ENCODE measurements at regions not wholly inside any gene's neighbourhood (a gene's known extent, or its start where the extent isn't known, plus 50 kb on each side); places are given as distances from the start of the nearest gene placed in this dataset.

- Histone ChIP-seq H3K4me1 (ENCODE audit: control insufficient read depth in 2 of 2, insufficient read depth in 2 of 2, low read length in 2 of 2) (no peaks in the 10 kb centered on the region), H4K20me1 (ENCODE audit: control insufficient read depth, insufficient read depth, low read length, poor library complexity, severe bottlenecking) (no peaks in the 10 kb centered on the region), H3K27me3 (replicated peaks in 1 of 4; ENCODE audit: control extremely low read depth in 1 of 4, control insufficient read depth in 3 of 4, insufficient read depth in 4 of 4, low read length in 3 of 4) (no peaks in the 10 kb centered on the region), H3K4me2 (replicated peaks; ENCODE audit: low read depth, low read length, poor library complexity, severe bottlenecking) (no peak overlapping the region), H3K36me3 (replicated peaks in 1 of 2; ENCODE audit: control extremely low read depth in 1 of 2, control insufficient read depth in 1 of 2, extremely low read depth in 1 of 2, insufficient read depth in 2 of 2, low read length in 1 of 2) (no peaks in the 10 kb centered on the region), H2AFZ (ENCODE audit: insufficient read depth, low read depth, low read length, poor library complexity, severe bottlenecking) (no peak overlapping the region), H3K4me3 (ENCODE audit: control extremely low read depth in 1 of 5, extremely low read depth in 1 of 5, insufficient read depth in 1 of 5, low read depth in 2 of 5, low read length in 4 of 5) (no peak overlapping the region), H3K27ac (ENCODE audit: low read length in 2 of 2) (no peak overlapping the region), H3K9me3 (ENCODE audit: control extremely low read depth in 1 of 3, control insufficient read depth in 2 of 3, insufficient read depth in 1 of 3, low read length in 2 of 3) (peaks cover 0 to 14% (median 0%) of the 10 kb centered on the region in 3 donors), H3K9ac (ENCODE audit: low read length) (no peak overlapping the region), H3K79me2 (ENCODE audit: control insufficient read depth, insufficient read depth, low read length) (no peaks in the 10 kb centered on the region)
- TF ChIP-seq CTCF (IDR thresholded peaks at IDR 0.05) (no peak), EZH2 (IDR thresholded peaks at IDR 0.05; ENCODE audit: borderline replicate concordance, insufficient read depth, low read depth, low read length, poor library complexity, severe bottlenecking) (no peak)
- ChIA-PET CTCF (no interaction called here), POLR2A (no interaction called here)
- H3K4me3 Mint-ChIP-seq, result no peak overlapping the region
- ATAC-seq (ENCODE audit: low read depth), result no peak
- 80% methylated on average over 1 of the region's 3 CpGs for whole genome bisulfite sequencing (ENCODE audit: insufficient coverage)
- H3K27me3 Mint-ChIP-seq, result no peaks in the 10 kb centered on the region
- H3K4me1 Mint-ChIP-seq, result no peaks in the 10 kb centered on the region
- H3K9me3 Mint-ChIP-seq (ENCODE audit: insufficient read depth), result no peaks in the 10 kb centered on the region
- DNase-seq, result no peak
- H3K27ac Mint-ChIP-seq, result no peak overlapping the region
- intact Hi-C loops (cut with micrococcal nuclease), result no loop called here
Measured at GRCh38 chr3:152156880-152157279, 111.8 kb upstream of the MBNL1 start.

DNA sequence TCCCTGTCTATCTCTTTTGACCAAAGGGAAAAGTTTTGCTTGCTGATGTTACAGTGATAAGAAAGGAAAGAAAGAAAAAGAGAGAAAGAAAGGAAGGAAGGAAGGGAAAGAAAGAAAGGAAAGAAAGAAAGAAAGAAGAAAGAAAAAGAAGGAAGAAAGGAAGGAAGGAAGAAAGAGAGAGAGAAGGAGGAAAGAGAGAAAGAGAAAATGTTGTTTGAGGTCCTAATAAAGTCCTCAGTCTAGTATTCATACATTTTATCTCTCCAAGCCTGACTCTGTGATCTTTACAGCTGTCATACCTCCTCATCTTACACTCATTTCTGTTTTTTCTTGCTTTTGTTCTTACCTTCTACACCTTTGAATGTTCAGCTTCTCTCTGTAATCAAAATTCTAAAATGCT lies 111.4 kb upstream of the MBNL1 start:
- H3K27me3 ChIP-seq (replicated peaks in 1 of 4; ENCODE audit: control extremely low read depth in 1 of 4, control insufficient read depth in 3 of 4, insufficient read depth in 4 of 4, low read length in 3 of 4), result no peaks in the 10 kb centered on the region
- H3K79me2 ChIP-seq (ENCODE audit: control insufficient read depth, insufficient read depth, low read length), result no peaks in the 10 kb centered on the region
- no peak for DNase-seq
- Mint-ChIP-seq H3K27ac (no peak overlapping the region), H3K27me3 (no peaks in the 10 kb centered on the region), H3K4me3 (no peak overlapping the region), H3K4me1 (no peaks in the 10 kb centered on the region), H3K9me3 (ENCODE audit: insufficient read depth) (no peaks in the 10 kb centered on the region)
- H4K20me1 ChIP-seq (ENCODE audit: control insufficient read depth, insufficient read depth, low read length, poor library complexity, severe bottlenecking), result no peaks in the 10 kb centered on the region
- no peak overlapping the region for H3K27ac ChIP-seq (ENCODE audit: low read length in 2 of 2)
- no peak overlapping the region for H3K4me3 ChIP-seq (ENCODE audit: control extremely low read depth in 1 of 5, extremely low read depth in 1 of 5, insufficient read depth in 1 of 5, low read depth in 2 of 5, low read length in 4 of 5)
- H2AFZ ChIP-seq (ENCODE audit: insufficient read depth, low read depth, low read length, poor library complexity, severe bottlenecking), result no peak overlapping the region
- H3K4me1 ChIP-seq (ENCODE audit: control insufficient read depth in 2 of 2, insufficient read depth in 2 of 2, low read length in 2 of 2), result no peaks in the 10 kb centered on the region
- ATAC-seq (ENCODE audit: low read depth), result no peak
- CTCF ChIA-PET, result no interaction called here
- H3K9me3 ChIP-seq (ENCODE audit: control extremely low read depth in 1 of 3, control insufficient read depth in 2 of 3, insufficient read depth in 1 of 3, low read length in 2 of 3), result peaks cover 0 to 10% (median 0%) of the 10 kb centered on the region in 3 donors
- intact Hi-C loops (cut with micrococcal nuclease), result no loop called here
- H3K4me2 ChIP-seq (replicated peaks; ENCODE audit: low read depth, low read length, poor library complexity, severe bottlenecking), result no peak overlapping the region
- POLR2A ChIA-PET, result no interaction called here
- no peak overlapping the region for H3K9ac ChIP-seq (ENCODE audit: low read length)
- H3K36me3 ChIP-seq (replicated peaks in 1 of 2; ENCODE audit: control extremely low read depth in 1 of 2, control insufficient read depth in 1 of 2, extremely low read depth in 1 of 2, insufficient read depth in 2 of 2, low read length in 1 of 2), result no peaks in the 10 kb centered on the region
- TF ChIP-seq EZH2 (IDR thresholded peaks at IDR 0.05; ENCODE audit: borderline replicate concordance, insufficient read depth, low read depth, low read length, poor library complexity, severe bottlenecking), result no peak
- TF ChIP-seq CTCF (IDR thresholded peaks at IDR 0.05), result peak; percentile 17

All from B cell (primary cell).